Bronchial epithelial cell (primary cell): ENCODE measurements at regions not wholly inside any gene's neighbourhood (a gene's known extent, or its start where the extent isn't known, plus 50 kb on each side); places are given as distances from the start of the nearest gene placed in this dataset.
A peak's percentile ranks its signal among the peaks of the same experiment; 100 is the strongest.

Source experiments
- DNase-seq: peaks from one replicate; pipeline ENCODE4 v3.0.0-alpha.2; 2010; ENCODE audit warnings: low read depth
- FAIRE-seq: peaks from 2 replicates; lab custom pipeline; 2011; peaks lifted over from hg19 to GRCh38; lab: Jason Lieb, UNC
- H3K27me3 ChIP-seq: 2 replicates; pipeline ENCODE4 v1.5.1; 2011; ENCODE audit warnings: low read length; ENCODE audit not compliant: control insufficient read depth, insufficient read depth
- H3K36me3 ChIP-seq: 2 replicates; pipeline ENCODE4 v1.5.1; 2011; ENCODE audit warnings: low read length; ENCODE audit not compliant: control insufficient read depth, insufficient read depth
- H3K4me3 ChIP-seq: 2 replicates; pipeline ENCODE4 v1.5.1; 2011; ENCODE audit warnings: mild to moderate bottlenecking, low read depth, low read length, control low read depth
- TF ChIP-seq, protein P1 (sequence below): IDR thresholded peaks from 2 replicates; pipeline ENCODE4 v1.5.1; 2011; ENCODE audit warnings: mild to moderate bottlenecking, moderate library complexity, low read length, control low read depth, inconsistent platforms; ENCODE audit not compliant: insufficient read depth, severe bottlenecking

DNA sequence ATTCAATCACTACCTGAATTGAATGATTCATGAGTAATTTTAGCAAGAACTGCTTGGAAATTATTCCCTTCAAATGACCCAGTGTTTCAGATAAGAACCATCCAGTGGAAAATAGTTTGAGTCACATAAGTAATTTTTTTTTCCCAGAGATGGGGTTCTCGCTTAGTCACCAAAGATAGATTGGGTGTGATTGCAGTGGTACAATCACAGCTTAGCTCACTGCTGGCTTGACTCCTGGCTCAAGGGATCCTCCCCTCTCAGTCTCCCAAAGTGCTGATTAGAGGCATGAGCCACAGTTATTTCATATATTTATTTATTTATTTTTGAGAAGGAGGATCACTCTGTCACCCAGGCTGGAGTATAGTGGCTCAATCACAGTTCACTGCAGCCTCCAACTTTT lies 574.5 kb upstream of the ARRDC3 start:
- peak; percentile 18 for DNase-seq
- Histone ChIP-seq H3K4me3 (no peak overlapping the region), H3K36me3 (no peaks in the 10 kb centered on the region), H3K27me3 (no peaks in the 10 kb centered on the region)
- TF ChIP-seq, protein P1, sequence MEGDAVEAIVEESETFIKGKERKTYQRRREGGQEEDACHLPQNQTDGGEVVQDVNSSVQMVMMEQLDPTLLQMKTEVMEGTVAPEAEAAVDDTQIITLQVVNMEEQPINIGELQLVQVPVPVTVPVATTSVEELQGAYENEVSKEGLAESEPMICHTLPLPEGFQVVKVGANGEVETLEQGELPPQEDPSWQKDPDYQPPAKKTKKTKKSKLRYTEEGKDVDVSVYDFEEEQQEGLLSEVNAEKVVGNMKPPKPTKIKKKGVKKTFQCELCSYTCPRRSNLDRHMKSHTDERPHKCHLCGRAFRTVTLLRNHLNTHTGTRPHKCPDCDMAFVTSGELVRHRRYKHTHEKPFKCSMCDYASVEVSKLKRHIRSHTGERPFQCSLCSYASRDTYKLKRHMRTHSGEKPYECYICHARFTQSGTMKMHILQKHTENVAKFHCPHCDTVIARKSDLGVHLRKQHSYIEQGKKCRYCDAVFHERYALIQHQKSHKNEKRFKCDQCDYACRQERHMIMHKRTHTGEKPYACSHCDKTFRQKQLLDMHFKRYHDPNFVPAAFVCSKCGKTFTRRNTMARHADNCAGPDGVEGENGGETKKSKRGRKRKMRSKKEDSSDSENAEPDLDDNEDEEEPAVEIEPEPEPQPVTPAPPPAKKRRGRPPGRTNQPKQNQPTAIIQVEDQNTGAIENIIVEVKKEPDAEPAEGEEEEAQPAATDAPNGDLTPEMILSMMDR, result no peak
- FAIRE-seq, result no peak

DNA sequence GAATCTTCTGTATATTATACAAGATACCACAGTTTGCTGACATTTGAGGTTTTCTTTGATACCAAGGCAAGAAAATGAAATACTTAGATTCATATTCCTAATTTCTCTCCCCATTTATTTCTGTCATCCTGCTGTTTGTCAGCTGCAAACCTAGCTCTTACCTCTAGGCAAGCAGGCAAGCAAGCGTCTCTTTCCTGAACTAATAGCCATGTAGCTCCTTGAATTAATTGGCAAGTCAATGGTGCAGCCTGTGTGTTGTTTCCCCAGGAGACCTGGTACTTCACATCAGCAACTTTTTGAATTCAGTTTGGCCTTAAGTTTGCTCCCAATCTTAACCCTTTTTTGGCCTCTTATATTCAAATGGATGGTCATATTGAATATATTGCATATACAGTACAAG lies 573.6 kb upstream of the ARRDC3 start:
- no peaks in the 10 kb centered on the region for H3K27me3 ChIP-seq
- DNase-seq (no peak), FAIRE-seq (no peak)
- H3K4me3 ChIP-seq, result no peak overlapping the region
- no peaks in the 10 kb centered on the region for H3K36me3 ChIP-seq
- TF ChIP-seq, protein P1, result no peak

DNA sequence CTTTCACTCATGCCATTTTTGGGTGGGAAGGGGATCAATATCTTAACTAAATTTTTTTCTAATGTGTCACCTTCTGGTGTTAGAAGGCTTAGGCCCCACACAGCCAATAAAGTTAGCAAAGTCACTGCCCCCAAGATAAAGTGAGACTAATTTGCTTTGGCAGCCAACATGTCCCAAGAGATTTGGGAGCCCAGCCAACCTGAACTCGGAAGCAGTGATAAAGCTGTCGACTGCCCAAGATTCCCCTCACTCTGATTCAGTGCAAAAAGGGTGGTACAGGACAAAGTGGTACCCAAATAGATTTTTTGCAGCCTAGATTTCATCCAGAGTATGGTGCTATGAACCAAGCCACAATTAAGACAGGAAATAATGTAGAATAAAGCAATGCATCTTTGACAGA lies 572.5 kb upstream of the ARRDC3 start:
- Histone ChIP-seq H3K4me3 (no peak overlapping the region), H3K27me3 (no peaks in the 10 kb centered on the region), H3K36me3 (no peaks in the 10 kb centered on the region)
- DNase-seq, result no peak
- TF ChIP-seq, protein P1, result no peak
- no peak for FAIRE-seq

DNA sequence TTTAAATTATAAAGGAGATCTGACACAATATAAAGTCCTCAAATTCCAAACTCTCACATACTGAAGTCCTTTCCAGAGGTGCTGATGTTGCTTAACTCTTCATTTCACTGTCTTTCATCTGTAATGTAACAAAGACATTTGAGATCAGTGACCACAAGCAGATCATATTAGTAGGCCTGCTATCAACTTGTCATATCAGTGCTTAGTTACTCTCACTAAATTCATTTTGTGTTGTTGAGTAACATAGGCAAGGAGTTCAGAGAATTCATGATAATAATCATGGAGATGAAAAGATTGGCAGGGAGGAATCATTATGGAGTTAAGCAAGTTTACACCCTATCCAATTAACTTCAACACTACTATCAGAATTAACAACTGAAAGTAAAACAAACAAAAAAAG lies 571.0 kb upstream of the ARRDC3 start:
- Histone ChIP-seq H3K36me3 (no peaks in the 10 kb centered on the region), H3K4me3 (no peak overlapping the region), H3K27me3 (no peaks in the 10 kb centered on the region)
- no peak for FAIRE-seq
- DNase-seq, result no peak
- TF ChIP-seq, protein P1, result no peak

DNA sequence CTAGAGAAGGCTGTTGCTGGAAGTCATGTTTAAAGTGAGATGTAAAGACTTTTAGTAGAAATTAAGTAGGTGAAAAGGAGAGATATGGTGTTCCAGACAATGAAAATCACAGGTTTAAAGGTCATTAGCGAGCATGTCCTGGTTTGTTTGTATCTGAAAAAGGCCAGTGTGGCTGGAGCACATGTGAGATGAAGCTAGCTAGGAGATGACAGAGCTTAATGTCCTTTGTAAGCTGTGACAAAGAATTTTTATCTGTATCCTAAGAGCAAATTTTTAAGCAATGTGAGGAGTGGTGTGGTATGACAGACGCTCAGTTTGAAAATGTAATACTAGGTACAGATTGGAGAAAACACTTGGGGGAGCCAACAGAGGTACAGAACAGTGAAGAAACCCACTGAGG lies 567.2 kb upstream of the ARRDC3 start:
- TF ChIP-seq, protein P1, result no peak
- Histone ChIP-seq H3K36me3 (no peaks in the 10 kb centered on the region), H3K27me3 (no peaks in the 10 kb centered on the region), H3K4me3 (no peak overlapping the region)
- no peak for FAIRE-seq
- no peak for DNase-seq

DNA sequence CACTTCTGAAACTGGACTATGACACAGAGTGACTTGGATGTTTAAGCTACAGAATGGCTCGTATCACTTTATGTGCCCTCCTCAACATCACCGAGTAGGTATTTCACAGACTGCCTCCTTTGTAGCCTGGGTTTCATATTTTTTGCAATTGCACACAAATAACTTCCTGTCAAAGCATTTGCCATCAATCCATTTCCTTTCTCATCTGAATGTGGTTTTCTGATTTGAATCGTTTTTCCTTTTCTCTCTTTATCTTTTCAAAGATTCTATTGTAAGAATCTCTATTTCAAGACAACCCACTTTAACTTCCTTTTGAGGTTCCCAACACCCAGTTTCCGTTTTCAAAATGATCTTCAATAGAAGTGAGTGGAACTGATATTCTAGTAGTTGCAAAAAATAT lies 563.8 kb upstream of the ARRDC3 start:
- FAIRE-seq (no peak), DNase-seq (no peak)
- H3K36me3 ChIP-seq, result no peaks in the 10 kb centered on the region
- no peak overlapping the region for H3K4me3 ChIP-seq
- TF ChIP-seq, protein P1, result no peak
- H3K27me3 ChIP-seq, result no peaks in the 10 kb centered on the region
